Liver (tissue), 8 donors: ENCODE measurements at regions not wholly inside any gene's neighbourhood (a gene's known extent, or its start where the extent isn't known, plus 50 kb on each side); places are given as distances from the start of the nearest gene placed in this dataset.

Experiments used
- DNase-seq: peaks from one replicate; pipeline ENCODE4 v3.0.0-alpha.2; 2017; ENCODE audit warnings: low spot score
- H3K27ac ChIP-seq, 2 donors: one replicate each; pipeline ENCODE4 v1.7.0; 2013; ENCODE audit warnings: inconsistent platforms in 2 of 2, low read length in 2 of 2, control low read depth in 1 of 2, low read depth in 1 of 2, mild to moderate bottlenecking in 1 of 2
- H3K27me3 ChIP-seq, 4 donors: one replicate each; pipeline versions ENCODE4 v1.6.1 to v1.7.0; 2013; ENCODE audit warnings: low read length in 3 of 4, inconsistent platforms in 1 of 4, mild to moderate bottlenecking in 1 of 4, moderate library complexity in 1 of 4; ENCODE audit not compliant: control insufficient read depth in 4 of 4, insufficient read depth in 4 of 4
- H3K36me3 ChIP-seq, 4 donors: one replicate each; pipeline versions ENCODE4 v1.6.1 to v1.7.0; 2013; ENCODE audit warnings: low read length in 3 of 4, mild to moderate bottlenecking in 3 of 4, low read depth in 1 of 4, moderate library complexity in 1 of 4; ENCODE audit not compliant: control insufficient read depth in 4 of 4, insufficient read depth in 3 of 4
- H3K4me1 ChIP-seq, 4 donors: one replicate each; pipeline versions ENCODE4 v1.6.1 to v1.7.0; 2013; ENCODE audit warnings: low read length in 3 of 4, mild to moderate bottlenecking in 3 of 4, moderate library complexity in 1 of 4; ENCODE audit not compliant: control insufficient read depth in 4 of 4, insufficient read depth in 4 of 4
- H3K4me3 ChIP-seq, 3 donors: one replicate each; pipeline versions ENCODE4 v1.6.1 to v1.7.0; 2013; ENCODE audit warnings: low read length in 3 of 3, control low read depth in 1 of 3, low read depth in 1 of 3, mild to moderate bottlenecking in 1 of 3
- H3K9ac ChIP-seq, 2 donors: one replicate each; pipeline ENCODE4 v1.7.0; 2013; ENCODE audit warnings: low read length in 2 of 2, mild to moderate bottlenecking in 2 of 2, moderate library complexity in 2 of 2, control low read depth in 1 of 2, low read depth in 1 of 2
- H3K9me3 ChIP-seq, 4 donors: one replicate each; pipeline versions ENCODE4 v1.6.1 to v1.7.0; 2013; ENCODE audit warnings: low read length in 3 of 4; ENCODE audit not compliant: control insufficient read depth in 4 of 4
- ATF3 ChIP-seq: IDR thresholded peaks from 2 replicates; pipeline ENCODE4 v1.6.1; 2016; ENCODE audit warnings: antibody characterized with exemption
- CTCF ChIP-seq: fragments of 150-350 bp; IDR thresholded peaks from 2 replicates; pipeline ENCODE4 v1.5.1; 2017; ENCODE audit warnings: improper control_type of control experiment, low read depth, low read length; ENCODE audit not compliant: missing input control
- EGR1 ChIP-seq, 2 donors: IDR thresholded peaks; 2 replicates each; pipeline ENCODE4 v1.6.1; 2016 to 2018; ENCODE audit warnings: antibody characterized with exemption in 2 of 2, low read depth in 2 of 2
- FOXA1 ChIP-seq: IDR thresholded peaks from 2 replicates; pipeline ENCODE4 v1.6.1; 2016; ENCODE audit warnings: antibody characterized with exemption
- FOXA2 ChIP-seq: IDR thresholded peaks from 2 replicates; pipeline ENCODE4 v1.6.1; 2016; ENCODE audit warnings: antibody characterized with exemption
- GABPA ChIP-seq, 2 donors: IDR thresholded peaks in 1 of 2; conservative IDR thresholded peaks in 1 of 2; 2 replicates each; pipeline ENCODE4 v1.6.1; 2016; ENCODE audit warnings: antibody characterized with exemption in 2 of 2, mild to moderate bottlenecking in 1 of 2, moderate library complexity in 1 of 2
- HNF4A ChIP-seq, 2 donors: conservative IDR thresholded peaks; 2 replicates each; pipeline ENCODE4 v1.6.1; 2016; ENCODE audit warnings: antibody characterized with exemption in 2 of 2, mild to moderate bottlenecking in 2 of 2
- HNF4G ChIP-seq: IDR thresholded peaks from 2 replicates; pipeline ENCODE4 v1.6.1; 2016; ENCODE audit warnings: antibody characterized with exemption
- JUND ChIP-seq, 2 donors: IDR thresholded peaks; 2 replicates each; pipeline ENCODE4 v1.6.1; 2016; ENCODE audit warnings: antibody characterized with exemption in 2 of 2
- MAX ChIP-seq: IDR thresholded peaks from 2 replicates; pipeline ENCODE4 v1.6.1; 2016; ENCODE audit warnings: antibody characterized with exemption
- NR2F2 ChIP-seq: IDR thresholded peaks from 2 replicates; pipeline ENCODE4 v1.6.1; 2016; ENCODE audit warnings: antibody characterized with exemption
- RAD21 ChIP-seq, 2 donors: IDR thresholded peaks; 2 replicates each; pipeline ENCODE4 v1.6.1; 2016; ENCODE audit warnings: antibody characterized with exemption in 2 of 2, mild to moderate bottlenecking in 2 of 2
- REST ChIP-seq: IDR thresholded peaks from 2 replicates; pipeline ENCODE4 v1.6.1; 2016; ENCODE audit warnings: antibody characterized with exemption, mild to moderate bottlenecking
- RXRA ChIP-seq, 2 donors: IDR thresholded peaks; 2 replicates each; pipeline ENCODE4 v1.6.1; 2017 to 2018; ENCODE audit warnings: antibody characterized with exemption in 2 of 2, mild to moderate bottlenecking in 1 of 2
- SP1 ChIP-seq: IDR thresholded peaks from 2 replicates; pipeline ENCODE4 v1.6.1; 2018; ENCODE audit warnings: antibody characterized with exemption, mild to moderate bottlenecking
- TAF1 ChIP-seq: conservative IDR thresholded peaks from 2 replicates; pipeline ENCODE4 v1.6.1; 2016; ENCODE audit warnings: antibody characterized with exemption, mild to moderate bottlenecking
- YY1 ChIP-seq: IDR thresholded peaks from 2 replicates; pipeline ENCODE4 v1.6.1; 2016; ENCODE audit warnings: antibody characterized with exemption, mild to moderate bottlenecking
- ZBTB33 ChIP-seq: IDR thresholded peaks from 2 replicates; pipeline ENCODE4 v1.6.1; 2016; ENCODE audit warnings: antibody characterized with exemption
- WGBS: extraction: QIAGEN DNeasy Blood & Tissue Kit; methylation state at CpG from one replicate; pipeline ENCODE4 v1.1.7; 2013; 5-methylcytosine and 5-hydroxymethylcytosine counted together
- donor health status: healthy.
- donor health status: healthy.
- donor health status: healthy.
- donor health status: healthy.
- donor health status: healthy.

- H3K27me3 ChIP-seq = no peaks in the 10 kb centered on the region
- H3K9ac ChIP-seq = no peak overlapping the region
- DNase-seq = no peak
- WGBS = 62% methylated on average over 3 of the region's 3 CpGs
- no peaks in the 10 kb centered on the region for H3K4me1 ChIP-seq
- no peak for TF ChIP-seq ATF3
- TF ChIP-seq ZBTB33 = no peak
- TF ChIP-seq RAD21 (IDR thresholded peaks at IDR 0.05) = no peak
- TF ChIP-seq JUND (IDR thresholded peaks at IDR 0.05) = no peak
- TF ChIP-seq MAX = no peak
- no peak for TF ChIP-seq NR2F2
- TF ChIP-seq TAF1 = no peak
- no peak for TF ChIP-seq EGR1 (IDR thresholded peaks at IDR 0.05; ENCODE audit: low read depth in 2 of 2)
- TF ChIP-seq RXRA (IDR thresholded peaks at IDR 0.05) = no peak
- TF ChIP-seq CTCF = no peak
- no peak for TF ChIP-seq REST
- no peak for TF ChIP-seq FOXA1
- TF ChIP-seq FOXA2 = no peak
- TF ChIP-seq HNF4G = no peak
- no peak for TF ChIP-seq YY1
- no peak for TF ChIP-seq GABPA (IDR thresholded peaks at IDR 0.05 in 1 of 2, conservative IDR thresholded peaks at IDR 0.05 in 1 of 2)
- no peak for TF ChIP-seq HNF4A (conservative IDR thresholded peaks at IDR 0.05)
- no peak for TF ChIP-seq SP1
- H3K4me3 ChIP-seq = no peak overlapping the region
- H3K27ac ChIP-seq = no peak overlapping the region
- H3K36me3 ChIP-seq = no peaks in the 10 kb centered on the region
- no peaks in the 10 kb centered on the region for H3K9me3 ChIP-seq
These were observed 619.5 kb downstream of the BCL11A start for GRCh38 chr2:59933948-59934347.
